SKM-1 treated with dmso at 0.1 percent for 144 hours (cell line): ENCODE measurements at regions not wholly inside any gene's neighbourhood (a gene's known extent, or its start where the extent isn't known, plus 50 kb on each side); places are given as distances from the start of the nearest gene placed in this dataset.

Experiments
- DNase-seq: peaks from one replicate; lab custom pipeline; 2025; ENCODE audit not compliant: unreplicated experiment; lab: John Stamatoyannopoulos, UW

DNA sequence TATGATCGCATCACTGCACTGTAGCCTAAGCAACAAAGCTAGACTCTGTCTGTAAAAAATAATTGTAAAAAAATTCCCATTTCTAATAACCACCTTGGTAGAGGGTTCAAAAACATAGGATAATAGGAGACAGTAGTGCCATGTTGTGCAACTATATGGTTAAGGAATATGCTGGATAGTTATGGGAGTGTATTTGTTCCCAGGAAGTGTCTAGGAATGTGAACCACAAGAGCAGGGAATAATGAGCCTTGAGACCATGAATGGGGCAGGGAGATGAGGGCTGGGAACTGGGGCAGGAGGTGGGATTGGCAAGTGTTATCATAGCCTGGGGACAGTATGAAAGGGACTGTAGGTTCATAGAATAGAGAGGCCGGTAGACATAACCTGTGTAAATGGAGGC lies 50.4 kb downstream of the RUSC2 start:
- DNase-seq = no peak

DNA sequence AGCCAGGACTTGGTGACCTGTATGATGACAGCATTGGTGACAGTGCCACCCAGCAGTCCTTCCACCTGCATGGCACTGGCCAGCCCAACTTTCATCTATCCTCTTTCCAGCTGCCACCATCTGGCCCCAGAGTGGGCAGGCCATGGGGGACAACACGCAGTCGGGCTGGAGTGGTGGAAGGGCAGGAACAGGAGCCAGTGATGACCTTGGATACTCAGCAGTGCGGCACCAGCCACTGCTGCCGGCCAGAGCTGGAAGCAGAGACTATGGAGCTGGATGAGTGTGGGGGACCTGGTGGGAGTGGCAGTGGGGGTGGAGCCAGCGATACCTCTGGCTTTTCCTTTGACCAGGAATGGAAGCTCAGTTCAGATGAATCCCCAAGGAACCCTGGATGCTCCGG lies 56.9 kb downstream of the RUSC2 start:
- DNase-seq = no peak

DNA sequence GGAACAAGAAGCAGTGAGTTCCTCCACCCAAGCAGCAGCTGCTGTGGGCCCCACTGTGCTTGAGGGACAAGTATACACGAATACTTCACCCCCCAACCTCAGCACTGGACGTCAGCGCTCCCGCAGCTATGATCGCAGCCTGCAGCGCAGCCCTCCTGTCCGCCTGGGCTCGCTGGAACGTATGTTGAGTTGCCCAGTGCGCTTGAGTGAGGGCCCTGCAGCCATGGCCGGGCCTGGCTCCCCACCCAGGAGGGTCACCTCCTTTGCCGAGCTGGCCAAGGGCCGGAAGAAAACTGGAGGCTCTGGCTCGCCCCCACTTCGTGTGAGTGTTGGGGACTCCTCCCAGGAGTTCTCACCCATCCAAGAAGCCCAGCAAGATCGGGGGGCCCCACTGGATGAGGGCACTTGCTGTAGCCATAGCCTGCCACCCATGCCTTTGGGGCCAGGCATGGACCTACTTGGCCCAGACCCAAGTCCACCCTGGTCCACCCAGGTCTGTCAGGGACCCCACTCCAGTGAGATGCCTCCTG lies 57.1 kb upstream of the TESK1 start:
- DNase-seq = no peak

DNA sequence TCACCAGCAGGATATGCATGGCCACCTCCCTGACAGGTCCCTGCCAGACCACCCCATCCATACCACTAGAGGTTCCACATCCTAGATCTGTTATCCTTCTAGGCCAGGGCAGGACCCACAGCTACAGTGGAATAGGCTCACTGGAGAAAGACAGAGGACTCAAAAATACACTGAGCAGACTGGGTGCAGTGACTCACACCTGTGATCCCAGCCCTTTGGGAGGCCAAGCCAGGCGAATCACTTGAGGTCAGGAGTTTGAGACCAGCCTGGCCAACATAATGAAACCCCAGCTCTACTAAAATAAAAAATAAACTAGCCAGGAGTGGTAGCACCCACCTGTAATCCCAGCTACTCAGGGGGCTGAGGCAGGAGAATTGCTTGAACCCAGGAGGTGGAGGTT lies 56.5 kb upstream of the TESK1 start:
- DNase-seq = no peak

DNA sequence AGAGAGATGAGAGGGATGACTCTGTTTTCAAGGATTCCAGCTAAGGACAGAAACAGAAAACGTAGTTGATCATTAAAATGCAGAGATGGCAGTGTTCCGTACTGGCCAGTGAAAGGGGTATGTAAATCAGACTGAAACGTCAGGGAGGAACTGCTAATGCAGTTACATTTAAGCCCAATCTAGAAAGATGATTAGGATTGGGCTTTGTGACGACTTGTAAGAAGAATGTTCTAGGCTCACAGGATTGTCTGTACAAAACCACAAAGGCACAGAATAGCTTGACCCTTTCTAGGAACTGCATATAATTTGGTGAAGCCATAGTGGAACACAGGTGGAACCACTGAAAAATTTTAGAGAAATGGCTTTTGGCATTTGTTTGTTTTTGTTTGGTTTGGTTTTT lies 55.6 kb upstream of the TESK1 start:
- DNase-seq = no peak

DNA sequence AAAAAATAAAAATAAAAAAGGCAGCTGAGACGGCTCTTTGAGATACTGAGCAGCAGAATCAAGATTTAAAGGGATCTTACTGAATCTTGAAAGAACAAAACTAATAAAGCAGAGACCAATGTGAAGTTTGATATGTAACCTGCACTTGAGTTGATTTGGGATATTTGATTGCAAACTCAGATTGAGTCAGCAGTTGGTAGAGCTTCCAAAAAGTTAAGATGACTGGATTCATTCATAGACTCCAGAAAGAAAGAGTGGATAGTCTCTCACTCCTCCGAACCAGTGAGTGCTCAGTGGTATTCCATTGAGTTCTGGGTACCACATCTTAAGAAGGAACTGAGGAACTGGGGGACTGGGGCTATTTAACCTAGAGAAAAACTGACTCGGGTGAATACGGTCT lies 52.7 kb upstream of the TESK1 start:
- DNase-seq = no peak

DNA sequence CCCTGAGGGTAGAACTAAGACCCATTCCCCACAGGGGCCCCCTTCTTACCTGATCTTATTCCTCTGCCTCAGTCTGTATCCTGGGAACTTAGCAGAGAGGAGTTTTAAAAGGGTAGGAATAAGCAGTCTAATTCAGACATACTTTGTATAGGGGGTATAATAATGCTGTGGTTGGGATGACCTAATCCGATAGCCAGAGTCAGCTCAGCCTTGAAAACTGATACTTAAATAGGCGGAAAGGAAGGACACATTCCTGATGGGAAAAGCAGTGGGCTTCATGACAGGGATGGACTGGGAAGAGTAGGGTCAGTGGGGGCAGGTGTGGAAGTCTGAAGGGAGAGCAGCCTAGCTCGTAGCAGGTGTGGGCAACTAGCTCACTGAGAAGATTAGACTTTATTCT lies 52.2 kb upstream of the TESK1 start:
- no peak for DNase-seq

DNA sequence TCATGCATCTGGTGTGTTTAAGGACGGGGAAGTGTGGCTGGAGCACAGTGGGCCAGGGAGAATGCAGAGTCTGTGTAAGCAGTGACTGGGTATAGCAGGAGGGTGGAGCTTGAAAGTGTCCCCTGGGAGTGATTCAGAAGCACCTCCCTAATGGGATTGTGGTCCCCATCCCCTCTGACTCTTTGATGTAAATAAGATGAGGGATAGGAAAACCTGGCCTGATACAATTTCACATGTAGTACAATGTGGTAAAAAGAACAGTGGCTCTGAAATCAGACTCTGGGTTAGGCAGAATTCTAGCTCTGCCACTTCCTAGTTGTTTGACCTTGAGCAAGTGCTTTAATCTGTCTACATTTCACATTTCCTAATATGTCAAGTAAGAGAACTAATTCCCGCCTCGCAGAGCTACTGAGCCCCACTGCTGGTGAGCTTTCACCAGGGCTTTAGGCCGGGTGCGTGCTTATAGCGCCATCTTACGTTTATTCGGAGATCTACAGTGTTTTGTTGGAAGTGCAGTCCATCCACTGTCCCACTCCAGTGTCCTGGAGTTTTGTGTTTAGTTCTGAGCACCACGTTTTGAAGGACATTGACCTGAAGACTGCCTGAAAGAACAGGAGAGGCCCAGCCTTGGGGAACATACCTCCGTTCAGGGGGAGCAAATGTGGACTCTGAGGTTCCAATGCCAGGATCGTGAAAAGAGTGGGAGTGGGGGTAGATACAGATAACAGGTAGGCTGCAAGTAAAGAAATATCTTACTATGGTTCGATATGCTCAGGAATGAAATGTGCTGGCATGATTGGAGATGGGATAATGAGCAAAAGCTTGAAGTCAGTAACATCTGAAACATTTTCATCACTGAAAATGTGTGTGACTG lies 51.2 kb upstream of the TESK1 start:
- peak; percentile 47 for DNase-seq

DNA sequence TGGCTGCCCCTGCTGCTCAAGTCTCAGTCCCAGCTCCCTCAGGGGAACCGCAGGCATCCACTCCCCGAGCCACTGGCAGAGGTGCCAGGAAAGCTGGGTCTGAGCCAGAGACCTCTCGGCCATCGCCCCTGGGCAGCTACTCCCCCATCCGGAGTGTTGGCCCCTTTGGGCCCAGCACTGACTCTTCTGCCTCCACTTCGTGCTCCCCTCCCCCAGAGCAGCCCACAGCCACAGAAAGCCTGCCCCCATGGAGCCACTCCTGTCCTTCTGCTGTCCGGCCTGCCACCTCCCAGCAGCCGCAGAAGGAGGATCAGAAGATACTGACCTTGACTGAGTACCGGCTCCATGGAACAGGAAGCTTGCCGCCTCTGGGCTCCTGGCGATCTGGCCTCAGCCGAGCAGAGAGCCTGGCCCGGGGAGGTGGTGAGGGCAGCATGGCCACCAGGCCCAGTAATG lies 49.8 kb upstream of the TESK1 start:
- no peak for DNase-seq
